HCT116 (cell line): ENCODE measurements at regions not wholly inside any gene's neighbourhood (a gene's known extent, or its start where the extent isn't known, plus 50 kb on each side); places are given as distances from the start of the nearest gene placed in this dataset.

Experiments
- ATAC-seq: fragments of 200-7000 bp; cut with Tn5 transposase; 2 replicates; pipeline ENCODE4 v1.9.1; 2020; ENCODE audit warnings: mild to moderate bottlenecking, moderate library complexity
- BruUV-seq: library from RNA; stranded (reverse); fragments of 400-500 nt; replicated peaks from 2 replicates; lab custom pipeline; 2021; lab: Mats Ljungman, UMichigan
- CTCF ChIA-PET: fragments of 300-600 bp; sonication (Branson Sonifier 250); formaldehyde crosslinking; loops from one replicate; lab custom pipeline; 2021; ENCODE audit warnings: antibody characterized with exemption; lab: Charles Lee
- POLR2A ChIA-PET: fragments of 300-600, 350-600 bp; sonication (Branson Sonifier 250); formaldehyde crosslinking; loops from one replicate; lab custom pipeline; 2021; ENCODE audit warnings: antibody characterized with exemption; lab: Charles Lee
- RAD21 ChIA-PET, 2 experiments: fragments of 300-600 bp; sonication (Branson Sonifier 250); formaldehyde crosslinking; loops; one replicate each; lab custom pipeline; 2023; ENCODE audit warnings: low total read pairs in 2 of 2; ENCODE audit not compliant: uncharacterized antibody in 2 of 2, unreplicated experiment in 2 of 2, low non-redundant PET in 1 of 2; lab: Charles Lee
- DNase-seq: peaks from one replicate; pipeline ENCODE4 v3.0.0-alpha.2; 2010; ENCODE audit warnings: low read depth, low spot score
- H2AFZ ChIP-seq: fragments of 200-600 bp; shearing (Covaris generic), sonication (generic); 2 replicates; pipeline ENCODE4 v1.6.1; 2017; ENCODE audit warnings: low read depth, mixed run types, mixed read lengths, antibody characterized with exemption, low read length; ENCODE audit not compliant: poor library complexity, severe bottlenecking
- H3K27ac ChIP-seq: 2 replicates; pipeline ENCODE4 v1.5.1; 2012; ENCODE audit warnings: low read depth, low read length
- H3K27me3 ChIP-seq: fragments of 200-600 bp; sonication (generic); 2 replicates; pipeline ENCODE4 v1.6.1; 2016; ENCODE audit warnings: mixed run types, low read length, mixed read lengths; ENCODE audit not compliant: insufficient read depth
- H3K36me3 ChIP-seq, 2 experiments: fragments of 200-500 bp in 1 of 2; fragments of 200-600 bp in 1 of 2; sonication (Bioruptor generic) in 1 of 2; sonication (generic) in 1 of 2; 2 replicates each; pipeline versions ENCODE4 v1.5.1 to v1.6.1; 2014 to 2016; ENCODE audit warnings: low read length in 2 of 2, inconsistent platforms in 1 of 2, mixed read lengths in 1 of 2, mixed run types in 1 of 2; ENCODE audit not compliant: insufficient read depth in 2 of 2, control insufficient read depth in 1 of 2
- H3K4me1 ChIP-seq, 2 experiments: fragments of 200-600 bp in 1 of 2; sonication (generic) in 1 of 2; 2 replicates each; pipeline versions ENCODE4 v1.5.1 to v1.6.1; 2012 to 2017; ENCODE audit warnings: low read length in 2 of 2, inconsistent platforms in 1 of 2, mild to moderate bottlenecking in 1 of 2, mixed read lengths in 1 of 2, mixed run types in 1 of 2, moderate library complexity in 1 of 2; ENCODE audit not compliant: insufficient read depth in 2 of 2, control insufficient read depth in 1 of 2
- H3K4me2 ChIP-seq: fragments of 200-600 bp; sonication (generic); 2 replicates; pipeline ENCODE4 v1.6.1; 2017; ENCODE audit warnings: mixed run types, low read length, mixed read lengths
- H3K4me3 ChIP-seq, 2 experiments: fragments of 200-600 bp in 1 of 2; sonication (generic) in 1 of 2; replicated peaks in 1 of 2; 2 replicates each; pipeline ENCODE4 v1.5.1; 2011 to 2016; ENCODE audit warnings: low read length in 2 of 2, control low read depth in 1 of 2, low read depth in 1 of 2, mild to moderate bottlenecking in 1 of 2, mixed read lengths in 1 of 2, mixed run types in 1 of 2
- H3K79me2 ChIP-seq: fragments of 200-600 bp; sonication (generic); 2 replicates; pipeline ENCODE4 v1.6.1; 2017; ENCODE audit warnings: mild to moderate bottlenecking, mixed run types, low read length, moderate library complexity, mixed read lengths; ENCODE audit not compliant: insufficient read depth
- H3K9ac ChIP-seq: fragments of 200-600 bp; sonication (generic); 2 replicates; pipeline ENCODE4 v1.6.1; 2016; ENCODE audit warnings: low read length, mixed read lengths
- H3K9me2 ChIP-seq: fragments of 200-600 bp; sonication (generic), shearing (Covaris generic); 2 replicates; pipeline ENCODE4 v1.6.1; 2017; ENCODE audit warnings: mixed run types, mild to moderate bottlenecking, moderate library complexity; ENCODE audit not compliant: insufficient read depth
- H3K9me3 ChIP-seq, 2 experiments: fragments of 200-500 bp in 1 of 2; fragments of 200-600 bp in 1 of 2; sonication (Bioruptor generic) in 1 of 2; sonication (generic) in 1 of 2; 2 replicates each; pipeline ENCODE4 v1.6.1; 2014 to 2017; ENCODE audit warnings: low read length in 2 of 2, mixed read lengths in 2 of 2, inconsistent platforms in 1 of 2, low read depth in 1 of 2, mild to moderate bottlenecking in 1 of 2, mixed run types in 1 of 2, moderate library complexity in 1 of 2; ENCODE audit not compliant: control insufficient read depth in 1 of 2, insufficient read depth in 1 of 2
- H4K20me1 ChIP-seq: fragments of 200-600 bp; sonication (generic), shearing (Covaris generic); 2 replicates; pipeline ENCODE4 v1.6.1; 2017; ENCODE audit warnings: mixed run types, mild to moderate bottlenecking, moderate library complexity; ENCODE audit not compliant: insufficient read depth
- CEBPB ChIP-seq: IDR thresholded peaks from 2 replicates; pipeline ENCODE4 v1.6.1; 2012; ENCODE audit warnings: low read depth
- ELF1 ChIP-seq: IDR thresholded peaks from 2 replicates; pipeline ENCODE4 v1.6.1; 2012; ENCODE audit warnings: low read depth, borderline replicate concordance
- FOSL1 ChIP-seq: IDR thresholded peaks from 2 replicates; pipeline ENCODE4 v1.6.1; 2012; ENCODE audit warnings: low read depth
- POLR2A ChIP-seq: IDR thresholded peaks from 2 replicates; pipeline ENCODE4 v1.7.0; 2011; ENCODE audit warnings: borderline replicate concordance; ENCODE audit not compliant: insufficient read depth, insufficient read length; ENCODE audit errors: extremely low read depth
- POLR2AphosphoS5 ChIP-seq: IDR thresholded peaks from 2 replicates; pipeline ENCODE4 v1.6.1; 2011; ENCODE audit warnings: mild to moderate bottlenecking, low read depth, low read length, moderate library complexity
- RAD21 ChIP-seq: IDR thresholded peaks from 2 replicates; pipeline ENCODE4 v1.6.1; 2012; ENCODE audit warnings: low read depth, mild to moderate bottlenecking
- SRF ChIP-seq: IDR thresholded peaks from 2 replicates; pipeline ENCODE4 v1.6.1; 2012; ENCODE audit warnings: low read depth
- TCF7L2 ChIP-seq: IDR thresholded peaks from 2 replicates; pipeline ENCODE4 v1.7.0; 2011; ENCODE audit warnings: borderline replicate concordance, inconsistent platforms; ENCODE audit not compliant: insufficient read depth, insufficient read length; ENCODE audit errors: extremely low read depth
- YY1 ChIP-seq: IDR thresholded peaks from 2 replicates; pipeline ENCODE4 v1.6.1; 2011; ENCODE audit warnings: low read length, low read depth, moderate library complexity, mild to moderate bottlenecking; ENCODE audit not compliant: insufficient replicate concordance; ENCODE audit errors: extremely low read depth
- ZFX ChIP-seq: fragments of 450-650 bp; IDR thresholded peaks from 2 replicates; pipeline ENCODE4 v1.6.1; 2017
- ZNF274 ChIP-seq: fragments of 200-500 bp; sonication (Bioruptor generic); IDR thresholded peaks from 2 replicates; pipeline ENCODE4 v1.6.1; 2014; ENCODE audit warnings: mild to moderate bottlenecking, low read depth, low read length, inconsistent platforms
- intact Hi-C: fragments of 100-400 bp; cut with micrococcal nuclease; formaldehyde crosslinking; loops from 2 replicates; pipeline ENCODE4 v1.10.0; 2022
- TF ChIP-seq, protein P1 (sequence below): IDR thresholded peaks from 2 replicates; pipeline ENCODE4 v1.6.1; 2012
- TF ChIP-seq, protein P2 (sequence below): IDR thresholded peaks from 2 replicates; pipeline ENCODE4 v1.6.1; 2012; ENCODE audit warnings: low read depth
- TF ChIP-seq, protein P3 (sequence below), 3 experiments: fragments of 200-600 bp in 1 of 3; sonication (generic) in 1 of 3; IDR thresholded peaks in 2 of 3; conservative IDR thresholded peaks in 1 of 3; 2 replicates each; pipeline ENCODE4 v1.5.1; 2012 to 2017; ENCODE audit warnings: low read depth in 2 of 3, low read length in 2 of 3, antibody characterized with exemption in 1 of 3, borderline replicate concordance in 1 of 3, control low read depth in 1 of 3, mild to moderate bottlenecking in 1 of 3, mixed read lengths in 1 of 3, mixed run types in 1 of 3, moderate library complexity in 1 of 3; ENCODE audit not compliant: insufficient read depth in 1 of 3

DNA sequence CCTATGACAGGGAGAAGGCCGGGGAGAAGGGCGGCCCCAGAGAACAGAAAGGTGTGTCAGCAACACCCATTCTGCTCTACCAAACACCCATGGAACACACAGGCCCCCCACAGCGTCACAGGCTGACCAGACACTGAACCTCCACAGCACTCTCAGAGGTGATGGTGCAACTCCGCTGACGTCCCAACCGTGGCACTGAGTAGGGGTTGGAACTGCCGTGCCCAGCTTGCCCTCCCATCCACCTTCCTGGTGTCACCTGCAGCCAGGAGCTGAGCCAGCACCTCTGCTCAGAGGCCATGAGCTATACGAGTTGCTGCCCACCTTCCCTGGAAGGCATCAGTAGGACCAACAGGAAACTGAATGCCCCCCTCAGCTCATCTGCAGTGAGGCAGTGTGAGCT, 412.9 kb upstream of the SALL3 start:
- no peak overlapping the region for H2AFZ ChIP-seq
- no peaks in the 10 kb centered on the region for H3K79me2 ChIP-seq
- no peak overlapping the region for H3K27ac ChIP-seq
- ATAC-seq, result no peak
- no peak overlapping the region for H3K4me2 ChIP-seq
- no peaks in the 10 kb centered on the region for H3K4me1 ChIP-seq
- no peaks in the 10 kb centered on the region for H3K9me2 ChIP-seq
- no peak overlapping the region for H3K4me3 ChIP-seq
- RAD21 ChIA-PET, result no interaction called here
- intact Hi-C loops, result no loop called here
- peaks cover 3 to 6% of the 10 kb centered on the region in 2 experiments; a peak in 2 of 4 replicates for H3K9me3 ChIP-seq
- no peaks in the 10 kb centered on the region for H3K36me3 ChIP-seq
- no peak for TF ChIP-seq ZFX
- TF ChIP-seq YY1, result no peak
- TF ChIP-seq TCF7L2, result no peak
- TF ChIP-seq, protein P1, sequence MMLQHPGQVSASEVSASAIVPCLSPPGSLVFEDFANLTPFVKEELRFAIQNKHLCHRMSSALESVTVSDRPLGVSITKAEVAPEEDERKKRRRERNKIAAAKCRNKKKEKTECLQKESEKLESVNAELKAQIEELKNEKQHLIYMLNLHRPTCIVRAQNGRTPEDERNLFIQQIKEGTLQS, result no peak
- TF ChIP-seq, all 23 proteins: peak for 0
- no peaks in the 10 kb centered on the region for H3K27me3 ChIP-seq
- BruUV-seq, result no TSS peak
- H4K20me1 ChIP-seq, result no peaks in the 10 kb centered on the region
- POLR2A ChIA-PET, result no interaction called here
- no peak for DNase-seq
- CTCF ChIA-PET, result no interaction called here
- H3K9ac ChIP-seq, result no peak overlapping the region

DNA sequence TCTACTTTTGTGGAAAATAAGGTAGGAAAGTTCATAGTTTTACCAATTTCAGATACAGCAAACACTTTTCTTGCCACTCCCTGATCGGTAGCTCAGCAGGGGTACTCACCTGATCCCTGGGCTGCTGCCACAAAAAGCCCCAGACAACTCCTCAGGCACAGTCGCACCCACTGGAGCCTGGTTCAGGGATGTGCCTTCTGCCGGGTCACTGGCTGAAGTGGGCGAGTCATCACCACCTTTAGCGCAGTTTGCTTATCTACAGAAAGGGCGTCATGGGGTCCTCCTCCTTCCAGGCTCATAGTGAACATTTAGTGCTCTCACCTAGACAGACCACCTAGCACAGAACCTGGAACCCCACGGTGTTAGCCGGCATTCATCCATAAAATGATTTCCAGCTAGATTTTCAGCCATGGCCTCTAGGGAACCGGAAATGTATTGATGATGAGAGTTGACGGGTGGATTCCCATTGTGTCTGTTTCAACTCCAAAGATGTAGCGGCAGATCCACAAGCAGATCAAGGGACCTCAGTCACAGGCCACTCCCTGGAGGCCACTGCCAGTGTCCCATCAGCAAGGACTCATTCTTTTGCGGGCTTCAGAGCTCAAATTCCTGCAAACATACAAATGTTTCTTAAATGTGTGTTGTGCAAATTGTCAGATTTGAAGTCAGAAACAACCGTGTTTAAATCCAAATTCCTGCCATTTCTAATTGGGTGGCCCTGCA, 408.4 kb upstream of the SALL3 start:
- Histone ChIP-seq H3K4me1 (no peaks in the 10 kb centered on the region), H3K27ac (no peak overlapping the region), H3K9me2 (no peaks in the 10 kb centered on the region), H3K36me3 (no peaks in the 10 kb centered on the region), H3K27me3 (no peaks in the 10 kb centered on the region), H3K9me3 (no peaks in the 10 kb centered on the region; a peak in 2 of 4 replicates), H3K4me3 (no peak overlapping the region), H3K9ac (no peak overlapping the region), H2AFZ (no peak overlapping the region), H3K79me2 (no peaks in the 10 kb centered on the region), H3K4me2 (no peak overlapping the region), H4K20me1 (no peaks in the 10 kb centered on the region)
- ChIA-PET RAD21 (no interaction called here), POLR2A (no interaction called here), CTCF (no interaction called here)
- no TSS peak for BruUV-seq
- ATAC-seq, result no peak
- intact Hi-C loops, result no loop called here
- no peak for DNase-seq
- no peak for TF ChIP-seq RAD21
- no peak for TF ChIP-seq SRF
- TF ChIP-seq POLR2AphosphoS5, result no peak
- no peak for TF ChIP-seq FOSL1
- no peak for TF ChIP-seq ZFX
- TF ChIP-seq, protein P1, result no peak
- no peak for TF ChIP-seq CEBPB
- TF ChIP-seq, protein P2, sequence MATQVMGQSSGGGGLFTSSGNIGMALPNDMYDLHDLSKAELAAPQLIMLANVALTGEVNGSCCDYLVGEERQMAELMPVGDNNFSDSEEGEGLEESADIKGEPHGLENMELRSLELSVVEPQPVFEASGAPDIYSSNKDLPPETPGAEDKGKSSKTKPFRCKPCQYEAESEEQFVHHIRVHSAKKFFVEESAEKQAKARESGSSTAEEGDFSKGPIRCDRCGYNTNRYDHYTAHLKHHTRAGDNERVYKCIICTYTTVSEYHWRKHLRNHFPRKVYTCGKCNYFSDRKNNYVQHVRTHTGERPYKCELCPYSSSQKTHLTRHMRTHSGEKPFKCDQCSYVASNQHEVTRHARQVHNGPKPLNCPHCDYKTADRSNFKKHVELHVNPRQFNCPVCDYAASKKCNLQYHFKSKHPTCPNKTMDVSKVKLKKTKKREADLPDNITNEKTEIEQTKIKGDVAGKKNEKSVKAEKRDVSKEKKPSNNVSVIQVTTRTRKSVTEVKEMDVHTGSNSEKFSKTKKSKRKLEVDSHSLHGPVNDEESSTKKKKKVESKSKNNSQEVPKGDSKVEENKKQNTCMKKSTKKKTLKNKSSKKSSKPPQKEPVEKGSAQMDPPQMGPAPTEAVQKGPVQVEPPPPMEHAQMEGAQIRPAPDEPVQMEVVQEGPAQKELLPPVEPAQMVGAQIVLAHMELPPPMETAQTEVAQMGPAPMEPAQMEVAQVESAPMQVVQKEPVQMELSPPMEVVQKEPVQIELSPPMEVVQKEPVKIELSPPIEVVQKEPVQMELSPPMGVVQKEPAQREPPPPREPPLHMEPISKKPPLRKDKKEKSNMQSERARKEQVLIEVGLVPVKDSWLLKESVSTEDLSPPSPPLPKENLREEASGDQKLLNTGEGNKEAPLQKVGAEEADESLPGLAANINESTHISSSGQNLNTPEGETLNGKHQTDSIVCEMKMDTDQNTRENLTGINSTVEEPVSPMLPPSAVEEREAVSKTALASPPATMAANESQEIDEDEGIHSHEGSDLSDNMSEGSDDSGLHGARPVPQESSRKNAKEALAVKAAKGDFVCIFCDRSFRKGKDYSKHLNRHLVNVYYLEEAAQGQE, result no peak
- TF ChIP-seq ZNF274, result no peak
- TF ChIP-seq, protein P3, sequence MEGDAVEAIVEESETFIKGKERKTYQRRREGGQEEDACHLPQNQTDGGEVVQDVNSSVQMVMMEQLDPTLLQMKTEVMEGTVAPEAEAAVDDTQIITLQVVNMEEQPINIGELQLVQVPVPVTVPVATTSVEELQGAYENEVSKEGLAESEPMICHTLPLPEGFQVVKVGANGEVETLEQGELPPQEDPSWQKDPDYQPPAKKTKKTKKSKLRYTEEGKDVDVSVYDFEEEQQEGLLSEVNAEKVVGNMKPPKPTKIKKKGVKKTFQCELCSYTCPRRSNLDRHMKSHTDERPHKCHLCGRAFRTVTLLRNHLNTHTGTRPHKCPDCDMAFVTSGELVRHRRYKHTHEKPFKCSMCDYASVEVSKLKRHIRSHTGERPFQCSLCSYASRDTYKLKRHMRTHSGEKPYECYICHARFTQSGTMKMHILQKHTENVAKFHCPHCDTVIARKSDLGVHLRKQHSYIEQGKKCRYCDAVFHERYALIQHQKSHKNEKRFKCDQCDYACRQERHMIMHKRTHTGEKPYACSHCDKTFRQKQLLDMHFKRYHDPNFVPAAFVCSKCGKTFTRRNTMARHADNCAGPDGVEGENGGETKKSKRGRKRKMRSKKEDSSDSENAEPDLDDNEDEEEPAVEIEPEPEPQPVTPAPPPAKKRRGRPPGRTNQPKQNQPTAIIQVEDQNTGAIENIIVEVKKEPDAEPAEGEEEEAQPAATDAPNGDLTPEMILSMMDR (IDR thresholded peaks at IDR 0.05 in 2 of 3, conservative IDR thresholded peaks at IDR 0.05 in 1 of 3; ENCODE audit: borderline replicate concordance in 1 of 3, insufficient read depth in 1 of 3, low read depth in 2 of 3, low read length in 2 of 3), result no peak
- no peak for TF ChIP-seq ELF1
- no peak for TF ChIP-seq POLR2A
